ENCODE measurements at regions not wholly inside any gene's neighbourhood (a gene's known extent, or its start where the extent isn't known, plus 50 kb on each side); places are given as distances from the start of the nearest gene placed in this dataset.

DNA sequence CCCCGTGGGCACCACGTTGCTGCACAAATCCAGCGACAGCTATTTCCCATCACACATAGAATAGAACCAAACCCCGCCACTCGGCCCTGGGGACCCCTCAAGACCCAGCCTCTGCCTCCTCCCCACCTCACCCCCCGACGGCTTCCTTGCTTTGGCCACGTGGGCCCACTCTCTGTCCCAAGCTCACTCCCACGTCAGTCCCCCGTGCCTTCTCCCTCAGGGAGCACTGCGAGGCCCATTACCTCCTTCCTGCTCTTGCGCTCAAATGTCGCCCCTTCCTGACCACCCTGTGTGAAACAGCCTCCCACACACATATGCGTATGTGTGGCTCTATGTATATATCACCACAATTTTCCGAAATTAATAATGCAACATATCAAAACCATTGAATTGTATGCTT is 239.7 kb downstream of the SH3BP4 start:
- no peak for TF ChIP-seq EZH2 (IDR thresholded peaks at IDR 0.05; ENCODE audit: low read depth, unreplicated experiment)
- TF ChIP-seq, protein P1, sequence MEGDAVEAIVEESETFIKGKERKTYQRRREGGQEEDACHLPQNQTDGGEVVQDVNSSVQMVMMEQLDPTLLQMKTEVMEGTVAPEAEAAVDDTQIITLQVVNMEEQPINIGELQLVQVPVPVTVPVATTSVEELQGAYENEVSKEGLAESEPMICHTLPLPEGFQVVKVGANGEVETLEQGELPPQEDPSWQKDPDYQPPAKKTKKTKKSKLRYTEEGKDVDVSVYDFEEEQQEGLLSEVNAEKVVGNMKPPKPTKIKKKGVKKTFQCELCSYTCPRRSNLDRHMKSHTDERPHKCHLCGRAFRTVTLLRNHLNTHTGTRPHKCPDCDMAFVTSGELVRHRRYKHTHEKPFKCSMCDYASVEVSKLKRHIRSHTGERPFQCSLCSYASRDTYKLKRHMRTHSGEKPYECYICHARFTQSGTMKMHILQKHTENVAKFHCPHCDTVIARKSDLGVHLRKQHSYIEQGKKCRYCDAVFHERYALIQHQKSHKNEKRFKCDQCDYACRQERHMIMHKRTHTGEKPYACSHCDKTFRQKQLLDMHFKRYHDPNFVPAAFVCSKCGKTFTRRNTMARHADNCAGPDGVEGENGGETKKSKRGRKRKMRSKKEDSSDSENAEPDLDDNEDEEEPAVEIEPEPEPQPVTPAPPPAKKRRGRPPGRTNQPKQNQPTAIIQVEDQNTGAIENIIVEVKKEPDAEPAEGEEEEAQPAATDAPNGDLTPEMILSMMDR (conservative IDR thresholded peaks at IDR 0.05; ENCODE audit: low read depth in 2 of 2) = no peak
- Mint-ChIP-seq H3K9me3 (no peaks in the 10 kb centered on the region; the same call in 2 of the 3 replicates), H3K4me3 (no peak overlapping the region), H3K4me1 (peaks cover 3% of the 10 kb centered on the region; the same call in 1 of the 3 replicates), H3K27ac (no peak overlapping the region), H3K36me3 (ENCODE audit: low read depth) (no peaks in the 10 kb centered on the region), H3K27me3 (ENCODE audit: insufficient read depth, low read depth, poor library complexity) (peaks cover 1% of the 10 kb centered on the region)
- no peak overlapping the region for H3K4me3 ChIP-seq
- no peak overlapping the region for H2AFZ ChIP-seq
- no peaks in the 10 kb centered on the region for H3K27me3 ChIP-seq (ENCODE audit: insufficient read depth)
- no peaks in the 10 kb centered on the region for H3F3A ChIP-seq (replicated peaks; ENCODE audit: low read depth)
- H3K36me3 ChIP-seq (ENCODE audit: insufficient read depth) = no peaks in the 10 kb centered on the region
- H3K4me2 ChIP-seq = no peak overlapping the region
- no peak for DNase-seq (ENCODE audit: low spot score)
- no peaks in the 10 kb centered on the region for H4K20me1 ChIP-seq (replicated peaks; ENCODE audit: insufficient read depth)
- no peak for ATAC-seq
- no peaks in the 10 kb centered on the region for H3K4me1 ChIP-seq (ENCODE audit: insufficient read depth)
- no peaks in the 10 kb centered on the region for H3K79me2 ChIP-seq (replicated peaks; ENCODE audit: insufficient read depth)
- H3K9me2 ChIP-seq (ENCODE audit: insufficient read depth) = no peaks in the 10 kb centered on the region
- no peak overlapping the region for H3K27ac ChIP-seq (ENCODE audit: low read depth)

DNA sequence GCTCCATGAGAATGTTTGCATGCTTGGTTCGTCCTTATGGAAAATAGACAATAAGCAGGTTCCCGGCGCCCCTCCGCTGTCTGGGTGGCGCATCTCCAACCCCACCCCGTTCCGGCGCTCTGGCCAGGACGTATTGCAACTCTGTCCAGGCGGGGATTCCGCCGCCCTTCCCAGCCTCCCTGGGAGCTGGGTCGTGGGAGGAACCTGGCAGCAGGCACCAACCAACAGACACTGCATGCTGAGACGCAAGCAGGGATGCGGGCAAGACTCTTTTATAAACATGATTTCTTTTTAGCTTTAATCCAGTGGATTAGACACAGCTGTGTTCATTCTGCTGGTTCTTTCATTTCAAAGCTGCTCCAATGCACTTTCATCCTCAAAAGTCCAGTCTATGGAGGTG is 240.2 kb downstream of the SH3BP4 start:
- Histone ChIP-seq H3K4me1 (ENCODE audit: insufficient read depth) (no peaks in the 10 kb centered on the region), H3K27ac (ENCODE audit: low read depth) (no peak overlapping the region), H3K79me2 (replicated peaks; ENCODE audit: insufficient read depth) (no peaks in the 10 kb centered on the region), H3K4me3 (no peak overlapping the region), H4K20me1 (replicated peaks; ENCODE audit: insufficient read depth) (no peaks in the 10 kb centered on the region; the same call in 1 of the 2 replicates), H3K27me3 (ENCODE audit: insufficient read depth) (no peaks in the 10 kb centered on the region), H2AFZ (no peak overlapping the region), H3F3A (replicated peaks; ENCODE audit: low read depth) (no peaks in the 10 kb centered on the region), H3K4me2 (no peak overlapping the region), H3K9me2 (ENCODE audit: insufficient read depth) (no peaks in the 10 kb centered on the region), H3K36me3 (ENCODE audit: insufficient read depth) (no peaks in the 10 kb centered on the region)
- Mint-ChIP-seq H3K4me1 (peaks cover 3% of the 10 kb centered on the region; the same call in 1 of the 3 replicates), H3K9me3 (no peaks in the 10 kb centered on the region; the same call in 2 of the 3 replicates), H3K4me3 (no peak overlapping the region), H3K27me3 (ENCODE audit: insufficient read depth, low read depth, poor library complexity) (peaks cover 1% of the 10 kb centered on the region), H3K27ac (no peak overlapping the region), H3K36me3 (ENCODE audit: low read depth) (no peaks in the 10 kb centered on the region)
- DNase-seq (ENCODE audit: low spot score) = no peak
- no peak for ATAC-seq
- TF ChIP-seq POLR2AphosphoS5 (IDR thresholded peaks at IDR 0.05; ENCODE audit: low read depth) = no peak
- no peak for TF ChIP-seq STAT1 (IDR thresholded peaks at IDR 0.05; ENCODE audit: unreplicated experiment)
- no peak for TF ChIP-seq NANOG (IDR thresholded peaks at IDR 0.05; ENCODE audit: borderline replicate concordance)
- TF ChIP-seq, protein P1 (conservative IDR thresholded peaks at IDR 0.05; ENCODE audit: low read depth in 2 of 2) = no peak
- no peak for TF ChIP-seq CREB1 (CRISPR knock-in tag; IDR thresholded peaks at IDR 0.05; ENCODE audit: low read depth)
- TF ChIP-seq ZNF331 (CRISPR knock-in tag; IDR thresholded peaks at IDR 0.05; ENCODE audit: low read depth) = no peak
- TF ChIP-seq, protein P2, sequence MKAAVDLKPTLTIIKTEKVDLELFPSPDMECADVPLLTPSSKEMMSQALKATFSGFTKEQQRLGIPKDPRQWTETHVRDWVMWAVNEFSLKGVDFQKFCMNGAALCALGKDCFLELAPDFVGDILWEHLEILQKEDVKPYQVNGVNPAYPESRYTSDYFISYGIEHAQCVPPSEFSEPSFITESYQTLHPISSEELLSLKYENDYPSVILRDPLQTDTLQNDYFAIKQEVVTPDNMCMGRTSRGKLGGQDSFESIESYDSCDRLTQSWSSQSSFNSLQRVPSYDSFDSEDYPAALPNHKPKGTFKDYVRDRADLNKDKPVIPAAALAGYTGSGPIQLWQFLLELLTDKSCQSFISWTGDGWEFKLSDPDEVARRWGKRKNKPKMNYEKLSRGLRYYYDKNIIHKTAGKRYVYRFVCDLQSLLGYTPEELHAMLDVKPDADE (IDR thresholded peaks at IDR 0.05) = no peak
- no peak for TF ChIP-seq JUNB (IDR thresholded peaks at IDR 0.05; ENCODE audit: unreplicated experiment)
- TF ChIP-seq ZNF114 (CRISPR knock-in tag; IDR thresholded peaks at IDR 0.05) = no peak
- no peak for TF ChIP-seq EZH2phosphoT487 (IDR thresholded peaks at IDR 0.05; ENCODE audit: unreplicated experiment)
- TF ChIP-seq EZH2 (IDR thresholded peaks at IDR 0.05; ENCODE audit: low read depth, unreplicated experiment) = no peak
- TF ChIP-seq, protein P3, sequence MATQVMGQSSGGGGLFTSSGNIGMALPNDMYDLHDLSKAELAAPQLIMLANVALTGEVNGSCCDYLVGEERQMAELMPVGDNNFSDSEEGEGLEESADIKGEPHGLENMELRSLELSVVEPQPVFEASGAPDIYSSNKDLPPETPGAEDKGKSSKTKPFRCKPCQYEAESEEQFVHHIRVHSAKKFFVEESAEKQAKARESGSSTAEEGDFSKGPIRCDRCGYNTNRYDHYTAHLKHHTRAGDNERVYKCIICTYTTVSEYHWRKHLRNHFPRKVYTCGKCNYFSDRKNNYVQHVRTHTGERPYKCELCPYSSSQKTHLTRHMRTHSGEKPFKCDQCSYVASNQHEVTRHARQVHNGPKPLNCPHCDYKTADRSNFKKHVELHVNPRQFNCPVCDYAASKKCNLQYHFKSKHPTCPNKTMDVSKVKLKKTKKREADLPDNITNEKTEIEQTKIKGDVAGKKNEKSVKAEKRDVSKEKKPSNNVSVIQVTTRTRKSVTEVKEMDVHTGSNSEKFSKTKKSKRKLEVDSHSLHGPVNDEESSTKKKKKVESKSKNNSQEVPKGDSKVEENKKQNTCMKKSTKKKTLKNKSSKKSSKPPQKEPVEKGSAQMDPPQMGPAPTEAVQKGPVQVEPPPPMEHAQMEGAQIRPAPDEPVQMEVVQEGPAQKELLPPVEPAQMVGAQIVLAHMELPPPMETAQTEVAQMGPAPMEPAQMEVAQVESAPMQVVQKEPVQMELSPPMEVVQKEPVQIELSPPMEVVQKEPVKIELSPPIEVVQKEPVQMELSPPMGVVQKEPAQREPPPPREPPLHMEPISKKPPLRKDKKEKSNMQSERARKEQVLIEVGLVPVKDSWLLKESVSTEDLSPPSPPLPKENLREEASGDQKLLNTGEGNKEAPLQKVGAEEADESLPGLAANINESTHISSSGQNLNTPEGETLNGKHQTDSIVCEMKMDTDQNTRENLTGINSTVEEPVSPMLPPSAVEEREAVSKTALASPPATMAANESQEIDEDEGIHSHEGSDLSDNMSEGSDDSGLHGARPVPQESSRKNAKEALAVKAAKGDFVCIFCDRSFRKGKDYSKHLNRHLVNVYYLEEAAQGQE (IDR thresholded peaks at IDR 0.05; ENCODE audit: unreplicated experiment) = no peak

All from GM23338 (cell line).